ENCODE measurements at regions not wholly inside any gene's neighbourhood (a gene's known extent, or its start where the extent isn't known, plus 50 kb on each side); places are given as distances from the start of the nearest gene placed in this dataset.
"Not testable (repeated sequence)": the region's sequence is repeated elsewhere in the genome, so short reads cannot be mapped to it uniquely, and the experiment has no call there.

DNA sequence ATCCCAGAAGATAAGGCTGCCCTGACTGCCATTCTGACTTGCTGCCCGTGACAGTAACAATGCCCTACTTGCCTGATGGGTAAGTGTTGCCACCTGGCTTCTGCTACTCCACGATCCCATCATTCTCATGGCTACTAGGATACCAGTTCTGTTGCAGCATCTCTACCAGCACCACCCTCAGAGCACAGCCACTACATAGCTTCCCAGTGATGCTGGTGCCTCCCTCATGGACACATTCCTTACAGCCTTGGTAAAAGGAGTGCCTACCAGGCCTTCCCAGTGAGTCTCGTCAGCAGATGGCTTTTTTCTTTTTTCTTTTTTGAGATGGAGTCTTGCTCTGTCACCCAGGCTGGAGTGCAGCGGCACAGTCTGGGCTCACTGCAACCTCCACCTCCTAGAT is 84.4 kb upstream of the CMKLR1 start:
- DNase-seq, result no peak

DNA sequence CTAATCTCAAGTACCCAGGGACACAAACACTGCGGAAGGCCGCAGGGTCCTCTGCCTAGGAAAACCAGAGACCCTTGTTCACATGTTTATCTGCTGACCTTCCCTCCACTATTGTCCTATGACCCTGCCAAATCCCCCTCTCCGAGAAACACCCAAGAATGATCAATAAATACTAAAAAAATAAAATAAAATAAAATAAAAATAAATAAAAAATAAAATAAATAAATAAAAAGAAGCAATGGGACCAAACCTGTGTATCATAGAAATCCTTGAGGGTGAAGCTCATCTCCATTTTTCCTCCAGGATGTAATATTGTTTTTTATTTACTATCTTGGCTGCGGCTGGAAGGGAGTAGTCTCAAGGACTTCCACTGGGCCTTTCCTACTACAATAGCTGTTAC is 82.0 kb upstream of the CMKLR1 start:
- DNase-seq, result not testable (repeated sequence)

DNA sequence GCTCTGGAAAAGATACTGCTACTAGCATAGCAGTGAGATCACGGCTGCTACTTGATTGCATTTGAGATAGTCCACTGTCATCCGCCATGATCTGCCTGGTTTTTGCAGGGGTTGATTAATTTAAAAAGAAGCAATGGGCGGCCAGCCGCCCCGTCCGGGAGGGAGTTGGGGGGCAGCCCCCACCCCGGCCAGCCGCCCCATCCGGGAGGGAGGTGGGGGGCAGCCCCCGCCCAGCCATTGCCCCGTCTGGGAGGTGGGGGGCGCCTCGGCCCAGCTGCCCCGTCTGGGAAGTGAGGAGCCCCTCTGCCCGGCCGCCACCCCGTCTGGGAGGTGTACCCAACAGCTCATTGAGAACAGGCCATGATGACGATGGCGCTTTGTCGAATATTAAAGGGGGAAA is 81.3 kb upstream of the CMKLR1 start:
- not testable (repeated sequence) for DNase-seq

DNA sequence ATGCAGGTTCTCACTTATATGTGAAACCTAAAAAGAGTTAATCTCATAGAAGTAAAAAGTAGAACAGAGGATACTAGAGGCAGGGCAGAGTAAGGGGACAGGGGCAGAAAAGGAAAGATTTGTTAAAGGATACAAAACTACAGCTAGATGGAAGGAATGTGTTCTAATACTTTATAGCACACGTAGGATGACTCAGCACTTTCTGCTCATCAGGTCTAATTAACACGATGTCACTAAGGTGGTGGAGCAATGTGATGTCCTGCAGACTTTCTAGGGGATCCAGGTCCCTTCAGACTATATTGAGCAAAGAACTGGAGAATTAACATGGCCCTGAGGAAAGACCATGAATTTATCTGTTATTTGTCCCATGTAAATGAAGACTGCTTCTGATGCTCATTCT is 80.8 kb upstream of the CMKLR1 start:
- DNase-seq, result no peak

DNA sequence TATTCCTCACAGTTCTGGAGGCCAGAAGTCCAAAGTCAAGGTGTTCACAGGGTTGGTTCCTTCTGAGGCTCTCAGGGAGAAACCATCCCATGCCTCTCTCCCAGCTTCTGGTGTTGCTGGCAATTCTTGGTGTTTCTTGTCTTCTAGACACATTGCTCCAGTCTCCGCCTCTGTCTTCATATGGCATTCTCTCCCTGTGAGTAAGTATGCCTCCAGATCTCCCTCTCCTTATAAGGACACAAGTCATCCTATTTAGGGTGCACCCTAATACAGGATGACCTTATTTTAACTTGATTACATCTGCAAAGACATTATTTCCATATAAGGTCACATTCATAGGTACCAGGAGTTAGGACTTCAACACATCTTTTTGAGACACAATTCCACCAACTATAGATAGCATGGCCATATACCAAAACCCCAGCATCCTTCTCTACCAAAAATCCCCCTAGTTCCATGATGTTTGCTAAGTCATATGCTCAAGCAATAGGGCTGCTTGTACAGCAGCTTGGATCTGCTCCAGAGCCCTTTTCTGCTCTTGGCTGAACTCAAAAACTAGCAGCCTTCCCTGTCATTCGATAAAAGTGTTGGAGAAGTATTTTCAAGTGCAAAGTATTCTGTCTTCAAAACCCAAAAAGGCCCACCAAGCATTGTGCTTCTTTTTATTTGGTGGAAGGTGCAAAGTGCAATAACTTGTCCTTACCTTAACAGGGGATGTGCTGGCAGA is 79.2 kb upstream of the CMKLR1 start:
- DNase-seq, result no peak

DNA sequence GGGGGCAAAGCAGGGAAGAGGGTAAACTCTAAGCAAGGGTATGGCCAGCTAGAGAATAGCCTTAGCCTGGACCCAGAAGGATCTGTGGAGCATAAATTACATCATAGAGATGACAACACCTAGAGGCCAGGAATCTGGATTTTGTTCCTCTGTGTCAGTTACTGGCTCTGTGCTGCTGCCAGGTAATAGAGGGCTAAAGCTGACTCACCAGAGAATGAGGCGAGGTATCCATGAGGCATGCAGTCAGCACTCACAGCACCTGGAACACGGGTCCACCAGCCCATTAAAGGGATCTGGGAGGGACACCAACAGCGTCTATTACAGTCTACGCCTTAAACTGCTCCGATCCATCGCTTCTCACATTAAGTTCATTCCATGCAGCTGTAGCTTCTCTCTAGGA is 74.9 kb upstream of the CMKLR1 start:
- no peak for DNase-seq

DNA sequence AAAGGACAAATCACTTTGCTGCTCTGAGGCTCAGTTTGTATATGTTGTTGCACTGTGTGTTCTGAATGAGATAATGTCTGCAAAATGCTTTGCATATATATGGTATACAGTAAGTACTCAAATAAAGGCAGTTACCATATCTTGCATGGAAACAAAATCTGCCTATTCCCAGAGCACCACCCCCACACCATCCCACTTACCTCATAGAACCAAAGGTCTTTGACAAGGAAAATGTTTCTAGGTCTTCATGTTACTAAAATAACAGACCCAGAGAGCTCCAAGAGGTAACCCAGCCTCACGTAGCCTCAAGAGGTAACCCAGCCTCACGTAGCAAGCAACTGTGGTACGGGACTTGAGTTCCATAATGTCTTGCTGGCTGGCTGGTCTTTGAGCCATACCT is 71.6 kb upstream of the CMKLR1 start:
- no peak for DNase-seq

DNA sequence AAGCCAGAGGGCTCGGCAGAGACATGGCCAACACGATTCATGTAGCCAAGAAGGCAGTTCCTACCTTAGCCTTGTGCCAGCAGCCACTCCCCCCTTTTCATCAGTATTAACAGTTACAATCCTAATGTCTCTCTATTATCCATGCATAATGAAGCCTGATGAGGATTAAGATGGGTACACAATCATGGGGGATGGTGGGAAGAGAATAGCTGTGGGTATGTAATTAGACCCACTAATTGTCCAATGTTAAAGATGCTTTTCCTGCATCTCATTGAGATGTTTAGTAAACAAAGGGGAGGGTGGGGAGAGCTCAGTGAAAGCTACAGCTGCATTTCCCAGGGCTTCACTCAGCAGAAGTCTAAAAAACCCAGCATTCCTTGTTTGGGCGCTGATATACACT is 70.4 kb upstream of the CMKLR1 start:
- DNase-seq, result no peak

DNA sequence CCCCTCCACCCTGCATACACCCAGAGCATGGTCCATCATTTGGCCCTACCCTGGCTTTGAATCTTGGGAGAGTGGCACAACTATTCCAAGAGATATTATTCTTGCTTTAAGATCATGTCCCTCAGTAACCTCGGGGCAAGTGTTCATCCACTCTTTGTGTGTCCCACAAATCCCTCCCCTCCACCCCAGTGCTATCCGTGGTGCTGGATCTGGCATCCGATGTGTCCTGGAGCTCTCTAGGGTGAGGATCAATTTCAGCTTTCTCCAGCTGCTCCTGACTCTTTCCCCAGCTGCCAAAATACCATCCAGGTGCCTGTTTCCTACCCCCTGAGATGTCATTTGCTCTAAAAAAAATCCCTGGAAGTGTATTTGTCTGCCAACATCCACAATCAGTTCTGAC is 64.8 kb upstream of the CMKLR1 start:
- DNase-seq, result peak in 3 of 4 experiments; percentile 10 to 20 (median 12)

DNA sequence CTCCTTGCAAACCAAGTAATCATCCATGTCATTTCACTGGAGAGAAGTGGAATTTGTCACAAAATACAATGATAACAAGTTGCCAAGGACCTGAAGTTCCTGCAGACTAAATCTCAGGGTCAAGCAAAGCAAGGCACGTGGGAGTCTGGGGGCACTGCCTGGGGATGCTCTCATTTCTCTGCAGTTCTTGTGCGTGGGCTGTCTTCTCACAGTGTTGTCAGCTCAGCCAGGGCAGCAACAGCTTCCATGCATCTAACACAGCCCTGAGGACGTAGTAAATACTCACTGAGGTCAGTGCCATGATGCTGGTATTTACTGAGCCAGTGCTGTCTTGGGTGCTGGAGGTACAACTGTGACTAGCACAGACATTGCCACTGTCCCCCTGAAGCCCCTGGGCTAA is 62.9 kb upstream of the CMKLR1 start:
- DNase-seq, result peak in 1 of 4 experiments; percentile 8

DNA sequence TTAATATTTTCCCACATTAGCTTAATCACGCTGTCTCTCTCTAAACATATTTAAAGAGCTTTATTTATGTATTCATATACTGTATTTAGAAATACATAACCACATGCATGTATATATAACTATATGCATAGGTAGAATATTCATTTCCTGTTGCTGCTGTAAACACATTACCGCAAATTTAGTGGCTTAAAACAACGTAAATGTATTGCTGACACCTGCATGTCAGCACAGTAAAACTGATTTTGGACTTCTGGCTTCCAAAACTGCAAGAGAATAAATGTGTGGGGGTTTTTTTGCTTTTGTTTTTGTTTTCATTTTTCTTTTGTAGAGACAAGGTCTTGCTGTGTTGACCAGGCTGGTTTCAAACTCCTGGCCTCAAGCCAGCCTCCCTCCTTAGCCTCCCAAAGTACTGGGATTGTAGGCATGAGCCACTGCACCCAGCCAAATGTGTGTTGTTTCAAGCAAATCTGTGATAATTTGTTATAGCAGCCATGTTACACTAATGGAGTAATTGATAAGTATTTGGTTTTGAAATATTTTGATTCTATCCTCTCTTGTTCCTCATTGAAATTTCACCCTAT is 61.9 kb upstream of the CMKLR1 start:
- DNase-seq, result no peak

DNA sequence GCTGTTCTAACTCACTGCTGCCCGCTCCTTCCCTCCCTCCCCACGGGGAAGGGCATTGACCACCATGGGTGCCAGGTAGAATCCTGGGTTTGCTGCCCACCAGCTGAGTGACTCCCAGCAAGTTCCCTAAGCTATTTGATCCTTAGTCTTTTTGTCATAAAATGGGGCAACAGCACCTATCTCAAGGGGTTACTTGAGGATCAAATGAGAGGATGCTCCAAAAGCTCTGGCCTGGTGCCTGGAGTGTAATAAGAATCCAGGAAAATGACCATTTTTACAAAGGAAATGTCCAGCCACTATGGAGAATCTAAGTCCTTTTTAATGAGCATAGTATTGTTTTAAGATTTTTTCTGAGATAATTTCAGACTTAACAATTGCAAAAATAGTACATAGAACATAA is 61.4 kb upstream of the CMKLR1 start:
- no peak for DNase-seq

DNA sequence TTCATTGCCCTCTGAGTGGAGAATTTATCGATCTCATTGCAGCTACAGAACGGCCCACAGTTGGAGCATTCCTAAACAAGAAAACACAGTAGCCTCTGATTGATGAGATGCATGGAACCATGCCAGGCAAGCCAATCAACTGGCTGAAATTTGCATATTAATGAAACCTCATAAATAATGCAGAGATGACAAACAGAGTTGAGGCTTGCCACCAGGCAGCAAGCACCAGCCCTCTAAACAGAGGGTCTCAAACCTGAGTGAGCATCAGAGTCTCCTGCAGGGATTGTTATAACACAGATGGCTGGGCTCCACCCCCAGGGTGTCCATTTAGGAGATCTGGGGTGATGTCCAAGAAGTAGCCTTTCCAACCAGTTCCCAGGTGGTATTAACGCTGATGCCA is 60.9 kb upstream of the CMKLR1 start:
- DNase-seq, result no peak

DNA sequence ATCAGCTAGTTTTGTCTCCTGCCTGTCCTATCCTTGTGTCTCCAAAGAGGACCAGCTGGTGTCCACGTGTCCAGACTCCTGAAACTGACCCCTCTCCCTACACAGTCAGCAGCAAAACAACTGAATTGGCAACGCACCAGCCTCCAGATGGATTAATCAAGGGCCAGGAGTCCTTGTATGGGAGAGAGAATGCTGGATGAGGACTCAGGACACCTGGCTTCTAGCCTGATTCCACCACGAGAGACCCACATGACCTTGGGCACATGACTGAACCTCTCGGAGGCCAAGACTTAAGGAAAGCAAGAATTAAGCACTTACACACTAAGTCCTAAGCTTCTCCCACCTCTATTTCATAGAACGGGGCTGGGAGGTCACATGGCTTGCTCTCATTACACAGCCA is 60.4 kb upstream of the CMKLR1 start:
- DNase-seq, result no peak

DNA sequence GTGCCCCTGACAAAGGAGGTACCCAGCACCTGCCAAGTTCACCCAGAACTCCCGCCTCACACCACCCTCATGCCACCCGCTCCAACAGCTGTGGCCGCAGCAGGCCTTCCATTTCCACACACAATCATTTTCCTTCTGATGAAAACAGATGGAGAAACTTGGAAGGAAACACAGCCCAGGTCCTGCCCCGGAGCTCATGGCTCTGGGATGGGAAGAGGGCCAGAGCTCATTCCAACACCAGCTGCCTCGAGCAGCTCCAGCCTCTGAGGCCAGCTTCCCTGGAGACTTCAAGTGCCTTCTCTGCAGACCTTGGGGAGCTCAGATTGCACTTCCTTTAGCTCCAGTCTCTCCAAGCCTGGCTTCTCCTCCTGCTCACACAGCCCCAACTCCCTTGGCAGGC is 55.1 kb upstream of the CMKLR1 start:
- DNase-seq, result no peak

DNA sequence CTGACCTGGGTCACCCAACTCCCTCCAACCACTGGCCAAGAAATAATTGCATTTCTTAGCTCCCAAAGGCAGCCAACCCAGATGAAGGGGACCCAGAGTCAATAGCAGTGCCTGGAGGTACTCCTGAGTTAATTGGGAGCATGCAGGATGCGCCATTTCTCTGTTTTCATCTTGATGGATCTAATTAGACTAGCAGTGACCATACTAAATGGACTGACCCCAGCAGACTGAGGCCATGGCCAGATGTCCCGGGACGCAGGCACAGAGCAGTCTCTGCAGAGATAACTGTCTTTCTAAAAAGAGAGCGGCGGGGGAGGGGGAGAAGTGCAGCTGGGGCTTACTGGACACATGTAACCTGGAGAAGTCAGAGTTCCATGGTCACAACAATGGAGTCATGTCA is 53.2 kb upstream of the CMKLR1 start:
- DNase-seq, result no peak

DNA sequence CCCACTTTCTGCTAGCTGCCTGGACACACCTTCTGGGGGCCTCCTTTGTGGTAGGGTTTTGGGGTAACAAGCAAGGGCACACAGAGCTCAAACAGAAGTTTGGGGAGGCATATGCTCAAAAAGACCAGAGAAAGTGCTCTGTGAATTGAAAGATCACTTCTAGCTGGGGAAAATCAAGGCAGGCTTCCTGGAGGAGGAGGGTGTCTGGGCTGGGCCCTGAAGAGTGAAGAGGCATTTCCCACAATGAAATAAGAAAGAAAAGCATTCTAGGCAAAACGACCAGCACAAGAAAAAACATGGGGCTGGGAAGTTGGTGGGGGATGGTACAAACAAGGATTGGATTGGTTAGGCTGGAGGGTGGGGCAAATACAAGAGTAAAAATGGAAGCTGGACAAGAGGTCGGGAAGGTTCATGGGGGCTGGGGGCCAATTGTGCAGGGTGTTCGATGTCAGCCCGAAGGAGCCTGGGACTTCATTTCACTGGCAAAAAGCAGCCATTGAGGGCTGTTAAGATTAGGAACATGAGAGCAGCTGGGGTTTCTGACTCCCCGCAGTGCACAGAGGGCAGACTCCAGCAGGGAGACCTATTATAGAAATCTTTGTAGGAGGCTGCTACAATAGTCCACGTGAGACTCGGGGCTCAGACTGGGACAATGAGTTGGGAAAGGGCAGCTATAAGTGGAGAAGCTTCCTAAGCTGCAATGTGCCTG is 51.5 kb upstream of the CMKLR1 start:
- DNase-seq, result no peak

DNA sequence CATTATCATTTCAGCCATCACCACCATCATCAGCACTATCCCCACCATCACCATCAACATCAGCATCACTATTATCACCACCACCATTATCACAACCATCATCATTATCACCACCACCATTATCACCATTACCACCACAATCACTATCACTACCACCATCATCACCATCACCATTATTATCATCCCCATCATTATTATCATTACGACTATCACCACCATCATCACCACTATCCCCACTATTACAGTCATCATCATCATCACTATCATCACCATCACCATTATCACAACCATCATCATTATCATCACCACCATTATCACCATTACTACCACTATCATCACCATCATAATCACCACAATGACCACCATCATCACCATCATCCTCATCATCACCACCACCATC is 50.4 kb upstream of the CMKLR1 start:
- no peak for DNase-seq

Measured in suppressor macrophage (primary cell).